Endothelial cell of umbilical vein (primary cell): ENCODE measurements at regions not wholly inside any gene's neighbourhood (a gene's known extent, or its start where the extent isn't known, plus 50 kb on each side); places are given as distances from the start of the nearest gene placed in this dataset.

Source experiments
- BruUV-seq: library from RNA; stranded (reverse); fragments of 400-500 nt; replicated peaks from 2 replicates; lab custom pipeline; 2021; lab: Mats Ljungman, UMichigan
- CTCF ChIA-PET: fragments of 300-600, 350-600 bp; sonication (Branson Sonifier 250); formaldehyde crosslinking; loops from one replicate; lab custom pipeline; 2021; ENCODE audit warnings: antibody characterized with exemption, inconsistent platforms; lab: Charles Lee
- POLR2A ChIA-PET: fragments of 300-600, 350-600 bp; sonication (Branson Sonifier 250); formaldehyde crosslinking; loops from one replicate; lab custom pipeline; 2021; ENCODE audit warnings: antibody characterized with exemption, inconsistent platforms; lab: Charles Lee
- DNase-seq: peaks from one replicate; pipeline ENCODE4 v3.0.0-alpha.2; 2011; ENCODE audit warnings: low read depth, low spot score
- FAIRE-seq: peaks from 2 replicates; lab custom pipeline; 2011; peaks lifted over from hg19 to GRCh38; lab: Jason Lieb, UNC
- H2AFZ ChIP-seq: 2 replicates; pipeline ENCODE4 v1.6.0; 2012; ENCODE audit warnings: low read depth, low read length, control low read depth, inconsistent platforms
- H3K27ac ChIP-seq: 2 replicates; pipeline ENCODE4 v1.5.1; 2011; ENCODE audit warnings: low read depth, mild to moderate bottlenecking, control low read depth, low read length, moderate library complexity; ENCODE audit not compliant: insufficient read depth
- H3K27me3 ChIP-seq, 2 experiments: 2 replicates each; pipeline versions ENCODE4 v1.6.0 to v1.6.1; 2011; ENCODE audit warnings: low read length in 2 of 2, mixed read lengths in 1 of 2; ENCODE audit not compliant: control insufficient read depth in 2 of 2, insufficient read depth in 2 of 2
- H3K36me3 ChIP-seq, 2 experiments: 2 replicates in 1 of 2; 3 replicates in 1 of 2; pipeline ENCODE4 v1.5.1; 2011; ENCODE audit warnings: low read length in 2 of 2, mild to moderate bottlenecking in 1 of 2, moderate library complexity in 1 of 2; ENCODE audit not compliant: control insufficient read depth in 2 of 2, insufficient read depth in 2 of 2; ENCODE audit errors: extremely low read depth in 1 of 2
- H3K4me1 ChIP-seq: 3 replicates; pipeline ENCODE4 v1.5.1; 2011; ENCODE audit warnings: mild to moderate bottlenecking, low read length; ENCODE audit not compliant: control insufficient read depth, insufficient read depth; ENCODE audit errors: extremely low read depth
- H3K4me2 ChIP-seq: 2 replicates; pipeline ENCODE4 v1.6.1; 2011; ENCODE audit warnings: low read length, control low read depth, mixed read lengths; ENCODE audit not compliant: insufficient read depth
- H3K4me3 ChIP-seq, 3 experiments: fragments of 200-600 bp in 1 of 3; sonication (generic), shearing (Covaris generic) in 1 of 3; replicated peaks in 1 of 3; 2 replicates each; pipeline ENCODE4 v1.5.1; 2011 to 2016; ENCODE audit warnings: control low read depth in 3 of 3, low read length in 3 of 3, mild to moderate bottlenecking in 2 of 3, inconsistent platforms in 1 of 3, low read depth in 1 of 3, moderate library complexity in 1 of 3; ENCODE audit not compliant: insufficient read depth in 1 of 3
- H3K79me2 ChIP-seq: 2 replicates; pipeline ENCODE4 v1.6.0; 2012; ENCODE audit warnings: low read length, inconsistent platforms; ENCODE audit not compliant: control insufficient read depth, insufficient read depth
- H3K9ac ChIP-seq: replicated peaks from 2 replicates; pipeline ENCODE3; 2011; ENCODE audit warnings: low read length, control low read depth; ENCODE audit not compliant: insufficient read depth; ENCODE audit errors: extremely low read depth
- H3K9me1 ChIP-seq: replicated peaks from 3 replicates; pipeline ENCODE4 v1.6.0; 2011; ENCODE audit warnings: mild to moderate bottlenecking, low read length; ENCODE audit not compliant: control insufficient read depth, insufficient read depth; ENCODE audit errors: extremely low read depth
- H3K9me3 ChIP-seq: replicated peaks from 2 replicates; pipeline ENCODE4 v1.5.1; 2012; ENCODE audit warnings: low read length, inconsistent platforms; ENCODE audit not compliant: control insufficient read depth, insufficient read depth
- H4K20me1 ChIP-seq: replicated peaks from 2 replicates; pipeline ENCODE3; 2011; ENCODE audit warnings: mild to moderate bottlenecking, low read length; ENCODE audit not compliant: control insufficient read depth, insufficient read depth; ENCODE audit errors: extremely low read depth
- CTCF ChIP-seq, 2 donors: IDR thresholded peaks; 1 replicate in 1 of 2; 2 replicates in 1 of 2; pipeline ENCODE4 v1.5.1; 2011; ENCODE audit warnings: low read length in 2 of 2, mild to moderate bottlenecking in 2 of 2, moderate library complexity in 2 of 2, control low read depth in 1 of 2, inconsistent platforms in 1 of 2, low read depth in 1 of 2; ENCODE audit not compliant: insufficient read depth in 1 of 2; ENCODE audit errors: extremely low read depth in 1 of 2
- EZH2 ChIP-seq: IDR thresholded peaks from 2 replicates; pipeline ENCODE4 v1.6.1; 2012; ENCODE audit warnings: borderline replicate concordance, low read depth, mild to moderate bottlenecking, moderate library complexity, low read length, inconsistent platforms; ENCODE audit not compliant: severe bottlenecking
- FOS ChIP-seq: IDR thresholded peaks from 2 replicates; pipeline ENCODE4 v1.6.1; 2011; ENCODE audit warnings: mild to moderate bottlenecking, low read length, moderate library complexity, borderline replicate concordance; ENCODE audit not compliant: insufficient read depth
- GATA2 ChIP-seq: IDR thresholded peaks from 2 replicates; pipeline ENCODE4 v1.7.0; 2011; ENCODE audit warnings: low read depth, mild to moderate bottlenecking, moderate library complexity, mixed read lengths, low read length; ENCODE audit not compliant: insufficient read length, insufficient read depth
- JUN ChIP-seq: IDR thresholded peaks from 2 replicates; pipeline ENCODE4 v1.6.1; 2011; ENCODE audit warnings: borderline replicate concordance, low read depth; ENCODE audit not compliant: insufficient read length, insufficient read depth
- MAX ChIP-seq: IDR thresholded peaks from 2 replicates; pipeline ENCODE4 v1.6.1; 2011; ENCODE audit not compliant: insufficient read depth, insufficient read length
- MYC ChIP-seq: IDR thresholded peaks from one replicate; pipeline ENCODE4 v1.6.1; 2011; ENCODE audit warnings: mild to moderate bottlenecking, low read depth, low read length
- POLR2A ChIP-seq: IDR thresholded peaks from 2 replicates; pipeline ENCODE4 v1.6.1; 2012; ENCODE audit warnings: low read depth, mild to moderate bottlenecking, control low read depth, low read length
- POLR2AphosphoS5 ChIP-seq: IDR thresholded peaks from 2 replicates; pipeline ENCODE4 v1.6.1; 2012; ENCODE audit warnings: low read depth, mild to moderate bottlenecking, control low read depth, low read length, moderate library complexity; ENCODE audit not compliant: insufficient read depth
- dilution Hi-C: fragments of 300-500 bp; cut with MboI; formaldehyde crosslinking; loops from one replicate; pipeline ENCODE4 v1.15.0; 2019; ENCODE audit warnings: low sequenced_read_pairs; ENCODE audit not compliant: extremely low pct_ligation_motif_present
- intact Hi-C: fragments of 100-400 bp; cut with micrococcal nuclease; formaldehyde crosslinking; loops from one replicate; pipeline ENCODE4 v1.10.0; 2022

- no peak for DNase-seq
- no TSS peak for BruUV-seq
- Histone ChIP-seq H3K36me3 (no peaks in the 10 kb centered on the region), H3K9me1 (no peaks in the 10 kb centered on the region), H3K4me3 (no peak overlapping the region), H3K79me2 (no peaks in the 10 kb centered on the region), H4K20me1 (no peaks in the 10 kb centered on the region), H3K27me3 (peaks cover 0 to 3% of the 10 kb centered on the region in 2 experiments), H2AFZ (no peak overlapping the region), H3K27ac (no peak overlapping the region), H3K4me1 (no peaks in the 10 kb centered on the region), H3K4me2 (no peak overlapping the region), H3K9me3 (no peaks in the 10 kb centered on the region), H3K9ac (no peak overlapping the region)
- FAIRE-seq = no peak
- dilution Hi-C loops = no loop called here
- ChIA-PET CTCF (no interaction called here), POLR2A (no interaction called here)
- TF ChIP-seq MAX (no peak), POLR2AphosphoS5 (no peak), POLR2A (no peak), EZH2 (no peak), MYC (no peak), GATA2 (no peak), JUN (no peak), FOS (no peak), CTCF (IDR thresholded peaks at IDR 0.05; ENCODE audit: extremely low read depth in 1 of 2, insufficient read depth in 1 of 2, low read depth in 1 of 2, low read length in 2 of 2) (no peak)
- intact Hi-C loops = no loop called here
Observed at GRCh38 chr2:219727771-219728429, 100.5 kb downstream of the SLC4A3 start.
